ENCODE measurements at regions not wholly inside any gene's neighbourhood (a gene's known extent, or its start where the extent isn't known, plus 50 kb on each side); places are given as distances from the start of the nearest gene placed in this dataset.

- DNase-seq (ENCODE audit: low read depth in 3 of 3): peak; percentile 32 to 77 (median 60)
Observed at GRCh38 chr3:42012935-42013690, 51.2 kb upstream of the ULK4 start.

- no peak for DNase-seq (ENCODE audit: low read depth in 3 of 3)
Observed at GRCh38 chr3:42012383-42012934, 50.6 kb upstream of the ULK4 start.

Data from stimulated activated CD4-positive, alpha-beta T cell treated with anti-CD3 and anti-CD28 coated beads, TNF-alpha, amount 100 ng/mL, for 48 hours (primary cell).